ENCODE measurements at regions not wholly inside any gene's neighbourhood (a gene's known extent, or its start where the extent isn't known, plus 50 kb on each side); places are given as distances from the start of the nearest gene placed in this dataset.

DNA sequence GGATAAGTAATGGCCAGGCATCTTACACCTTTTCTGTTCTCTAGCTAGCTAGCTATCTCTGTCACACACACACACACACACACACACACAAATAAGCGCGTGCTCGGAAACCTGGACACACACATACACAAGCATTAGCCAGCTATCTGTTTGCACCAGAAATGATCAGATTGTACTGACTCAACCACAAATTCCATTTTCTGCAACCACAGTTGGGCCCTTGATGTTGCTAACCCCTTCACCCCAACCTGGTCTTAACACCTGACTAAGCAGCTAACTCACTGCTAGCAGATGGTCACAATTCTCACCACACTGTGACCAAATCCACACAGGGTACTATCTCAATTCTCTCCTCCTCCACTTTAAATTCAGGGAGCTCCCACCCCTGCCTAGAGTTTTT, 183.0 kb upstream of the THBS1 start:
- no peaks in the 10 kb centered on the region for H3K79me2 ChIP-seq (ENCODE audit: control insufficient read depth, insufficient read depth, low read length, poor library complexity)
- no peak overlapping the region for H4K91ac ChIP-seq (ENCODE audit: low read depth, low read length)
- no peaks in the 10 kb centered on the region for H3K27me3 ChIP-seq (ENCODE audit: insufficient read depth, low read length)
- H3K4me3 ChIP-seq (ENCODE audit: low read depth, low read length) = no peak overlapping the region
- no peak overlapping the region for H2AK5ac ChIP-seq (ENCODE audit: low read length)
- peaks cover 0 to 3% of the 10 kb centered on the region in 2 experiments for H3K4me1 ChIP-seq (ENCODE audit: control insufficient read depth in 1 of 2, insufficient read depth in 2 of 2, low read length in 2 of 2)
- no peak for DNase-seq
- H3K18ac ChIP-seq (ENCODE audit: low read length) = no peak overlapping the region
- no peak overlapping the region for H4K8ac ChIP-seq (ENCODE audit: low read depth, low read length)
- no peak overlapping the region for H4K12ac ChIP-seq (ENCODE audit: low read depth, low read length)
- H3K4ac ChIP-seq (ENCODE audit: low read depth, low read length) = no peak overlapping the region
- peaks cover 4% of the 10 kb centered on the region for H3K79me1 ChIP-seq (ENCODE audit: low read length)
- no peak overlapping the region for H3K4me2 ChIP-seq (ENCODE audit: low read length)
- H2AFZ ChIP-seq (ENCODE audit: insufficient read depth, low read length, poor library complexity) = no peak overlapping the region
- no CpG with 5 or more reads among the region's 3 CpGs for WGBS (ENCODE audit: extremely low coverage, insufficient coverage, insufficient read length)
- no peak overlapping the region for H2BK120ac ChIP-seq (ENCODE audit: insufficient read depth, low read length, poor library complexity)
- no peak overlapping the region for H3K9ac ChIP-seq (ENCODE audit: low read length)
- no peak overlapping the region for H2BK5ac ChIP-seq (ENCODE audit: low read depth, low read length, poor library complexity)
- H3K23ac ChIP-seq (ENCODE audit: low read length) = no peak overlapping the region
- H3K36me3 ChIP-seq (ENCODE audit: control insufficient read depth in 1 of 2, insufficient read depth in 2 of 2, low read length in 2 of 2) = no peaks in the 10 kb centered on the region
- no peak overlapping the region for H3K14ac ChIP-seq (ENCODE audit: low read length)
- H3K9me3 ChIP-seq (ENCODE audit: insufficient read depth, low read depth, low read length) = peaks cover 1% of the 10 kb centered on the region
- H3K27ac ChIP-seq (ENCODE audit: low read depth, low read length) = no peak overlapping the region
- peak overlapping the region; percentile 36 for H2BK12ac ChIP-seq (ENCODE audit: low read length)

- Histone ChIP-seq H3K9me3 (ENCODE audit: insufficient read depth, low read depth, low read length) (peaks cover 1% of the 10 kb centered on the region), H3K27ac (ENCODE audit: low read depth, low read length) (no peak overlapping the region), H2BK120ac (ENCODE audit: insufficient read depth, low read length, poor library complexity) (no peak overlapping the region), H3K79me1 (ENCODE audit: low read length) (peaks cover 4% of the 10 kb centered on the region), H3K4me3 (ENCODE audit: low read depth, low read length) (no peak overlapping the region), H3K4me2 (ENCODE audit: low read length) (no peak overlapping the region), H2BK5ac (ENCODE audit: low read depth, low read length, poor library complexity) (no peak overlapping the region), H3K4me1 (ENCODE audit: control insufficient read depth in 1 of 2, insufficient read depth in 2 of 2, low read length in 2 of 2) (peaks cover 6% of the 10 kb centered on the region in 2 experiments), H3K18ac (ENCODE audit: low read length) (no peak overlapping the region), H2BK12ac (ENCODE audit: low read length) (no peak overlapping the region), H4K91ac (ENCODE audit: low read depth, low read length) (no peak overlapping the region), H3K23ac (ENCODE audit: low read length) (no peak overlapping the region), H4K12ac (ENCODE audit: low read depth, low read length) (no peak overlapping the region), H2AFZ (ENCODE audit: insufficient read depth, low read length, poor library complexity) (no peak overlapping the region), H4K8ac (ENCODE audit: low read depth, low read length) (no peak overlapping the region), H3K4ac (ENCODE audit: low read depth, low read length) (no peak overlapping the region), H3K36me3 (ENCODE audit: control insufficient read depth in 1 of 2, insufficient read depth in 2 of 2, low read length in 2 of 2) (no peaks in the 10 kb centered on the region), H3K9ac (ENCODE audit: low read length) (no peak overlapping the region), H2AK5ac (ENCODE audit: low read length) (no peak overlapping the region), H3K14ac (ENCODE audit: low read length) (no peak overlapping the region), H3K79me2 (ENCODE audit: control insufficient read depth, insufficient read depth, low read length, poor library complexity) (no peaks in the 10 kb centered on the region), H3K27me3 (ENCODE audit: insufficient read depth, low read length) (no peaks in the 10 kb centered on the region)
- no peak for DNase-seq
- WGBS (ENCODE audit: extremely low coverage, insufficient coverage, insufficient read length) = no CpG with 5 or more reads among the region's 2 CpGs
Measured at GRCh38 chr15:39399600-39399999, 181.3 kb upstream of the THBS1 start.

- Histone ChIP-seq H3K27me3 (ENCODE audit: insufficient read depth, low read length) (no peaks in the 10 kb centered on the region), H3K27ac (ENCODE audit: low read depth, low read length) (no peak overlapping the region), H3K9me3 (ENCODE audit: insufficient read depth, low read depth, low read length) (peaks cover 1% of the 10 kb centered on the region), H3K4me2 (ENCODE audit: low read length) (no peak overlapping the region), H3K4ac (ENCODE audit: low read depth, low read length) (no peak overlapping the region), H3K23ac (ENCODE audit: low read length) (no peak overlapping the region), H3K9ac (ENCODE audit: low read length) (no peak overlapping the region), H4K12ac (ENCODE audit: low read depth, low read length) (no peak overlapping the region), H3K18ac (ENCODE audit: low read length) (no peak overlapping the region), H3K14ac (ENCODE audit: low read length) (no peak overlapping the region), H4K91ac (ENCODE audit: low read depth, low read length) (no peak overlapping the region), H2BK12ac (ENCODE audit: low read length) (no peak overlapping the region), H2BK5ac (ENCODE audit: low read depth, low read length, poor library complexity) (no peak overlapping the region), H3K79me1 (ENCODE audit: low read length) (peaks cover 4% of the 10 kb centered on the region), H3K4me1 (ENCODE audit: control insufficient read depth in 1 of 2, insufficient read depth in 2 of 2, low read length in 2 of 2) (peaks cover 6 to 8% of the 10 kb centered on the region in 2 experiments), H3K4me3 (ENCODE audit: low read depth, low read length) (no peak overlapping the region), H3K79me2 (ENCODE audit: control insufficient read depth, insufficient read depth, low read length, poor library complexity) (no peaks in the 10 kb centered on the region), H3K36me3 (ENCODE audit: control insufficient read depth in 1 of 2, insufficient read depth in 2 of 2, low read length in 2 of 2) (no peaks in the 10 kb centered on the region), H2AK5ac (ENCODE audit: low read length) (no peak overlapping the region), H2AFZ (ENCODE audit: insufficient read depth, low read length, poor library complexity) (no peak overlapping the region), H4K8ac (ENCODE audit: low read depth, low read length) (no peak overlapping the region), H2BK120ac (ENCODE audit: insufficient read depth, low read length, poor library complexity) (no peak overlapping the region)
- DNase-seq = no peak
- WGBS (ENCODE audit: extremely low coverage, insufficient coverage, insufficient read length) = no CpG with 5 or more reads among the region's 1 CpG
Measured at GRCh38 chr15:39400002-39400401, 180.9 kb upstream of the THBS1 start.

- Histone ChIP-seq H3K23ac (ENCODE audit: low read length) (no peak overlapping the region), H3K27me3 (ENCODE audit: insufficient read depth, low read length) (no peaks in the 10 kb centered on the region), H2AFZ (ENCODE audit: insufficient read depth, low read length, poor library complexity) (no peak overlapping the region), H3K27ac (ENCODE audit: low read depth, low read length) (no peak overlapping the region), H2BK5ac (ENCODE audit: low read depth, low read length, poor library complexity) (no peak overlapping the region), H3K14ac (ENCODE audit: low read length) (no peak overlapping the region), H3K4me1 (ENCODE audit: control insufficient read depth in 1 of 2, insufficient read depth in 2 of 2, low read length in 2 of 2) (peaks cover 6 to 13% of the 10 kb centered on the region in 2 experiments), H3K79me2 (ENCODE audit: control insufficient read depth, insufficient read depth, low read length, poor library complexity) (no peaks in the 10 kb centered on the region), H2BK12ac (ENCODE audit: low read length) (no peak overlapping the region), H4K91ac (ENCODE audit: low read depth, low read length) (no peak overlapping the region), H3K79me1 (ENCODE audit: low read length) (peaks cover 4% of the 10 kb centered on the region), H4K8ac (ENCODE audit: low read depth, low read length) (no peak overlapping the region), H3K4ac (ENCODE audit: low read depth, low read length) (no peak overlapping the region), H3K36me3 (ENCODE audit: control insufficient read depth in 1 of 2, insufficient read depth in 2 of 2, low read length in 2 of 2) (no peaks in the 10 kb centered on the region), H3K9me3 (ENCODE audit: insufficient read depth, low read depth, low read length) (peaks cover 1% of the 10 kb centered on the region), H2AK5ac (ENCODE audit: low read length) (no peak overlapping the region), H4K12ac (ENCODE audit: low read depth, low read length) (no peak overlapping the region), H2BK120ac (ENCODE audit: insufficient read depth, low read length, poor library complexity) (no peak overlapping the region), H3K4me2 (ENCODE audit: low read length) (no peak overlapping the region), H3K4me3 (ENCODE audit: low read depth, low read length) (no peak overlapping the region), H3K9ac (ENCODE audit: low read length) (no peak overlapping the region), H3K18ac (ENCODE audit: low read length) (no peak overlapping the region)
- peak; percentile 75 to 82 for DNase-seq
- no CpG with 5 or more reads among the region's 7 CpGs for WGBS (ENCODE audit: extremely low coverage, insufficient coverage, insufficient read length)
Measured at GRCh38 chr15:39400821-39401550, 179.9 kb upstream of the THBS1 start.

Data from trophoblast cell (in vitro differentiated cells and primary cell).